NB4 (cell line): ENCODE measurements at regions not wholly inside any gene's neighbourhood (a gene's known extent, or its start where the extent isn't known, plus 50 kb on each side); places are given as distances from the start of the nearest gene placed in this dataset.

Experiments
- CTCF ChIP-seq: IDR thresholded peaks from one replicate; pipeline ENCODE4 v1.5.1; 2012; ENCODE audit warnings: low read depth, low read length
- POLR2A ChIP-seq: IDR thresholded peaks from 2 replicates; pipeline ENCODE4 v1.6.1; 2011; ENCODE audit warnings: mild to moderate bottlenecking; ENCODE audit not compliant: insufficient read length; ENCODE audit errors: extremely low read depth

GRCh38 chrX:40414335-40414734 lies 166.4 kb upstream of the ATP6AP2 start:
- TF ChIP-seq CTCF, result no peak
- TF ChIP-seq POLR2A, result no peak
